RWPE1 (cell line): ENCODE measurements at regions not wholly inside any gene's neighbourhood (a gene's known extent, or its start where the extent isn't known, plus 50 kb on each side); places are given as distances from the start of the nearest gene placed in this dataset.

Experiments used
- CTCF ChIA-PET: fragments of 350-600 bp; sonication (Branson Sonifier 250); formaldehyde crosslinking; extraction: SDS; loops from one replicate; lab custom pipeline; 2021; lab: Yijun Ruan, JAX
- POLR2A ChIA-PET: fragments of 400-600 bp; formaldehyde crosslinking; extraction: SDS; loops from one replicate; lab custom pipeline; 2020; ENCODE audit warnings: antibody characterized with exemption; ENCODE audit not compliant: low non-redundant PET; lab: Yijun Ruan, JAX
- DNase-seq: peaks from one replicate; pipeline ENCODE4 v3.0.0; 2012; ENCODE audit warnings: low spot score
- H3K27ac ChIP-seq: fragments of 450-650 bp; 2 replicates; pipeline ENCODE4 v1.5.1; 2017
- CTCF ChIP-seq: fragments of 450-650 bp; conservative IDR thresholded peaks from 2 replicates; pipeline ENCODE4 v1.5.1; 2017; ENCODE audit warnings: low read depth, mild to moderate bottlenecking

GRCh38 chr6:140538926-140539325, 1164.5 kb upstream of the CITED2 start:
- H3K27ac ChIP-seq, result no peak overlapping the region
- ChIA-PET CTCF (interaction anchor here (0.6 kb wide), 1 partner anchor 34 kb away, joined by 3 read pairs; no protein-coding TSS in a partner anchor), POLR2A (no interaction called here)
- no peak for TF ChIP-seq CTCF
- no peak for DNase-seq

GRCh38 chr6:140537834-140538705, 1163.6 kb upstream of the CITED2 start:
- CTCF ChIA-PET, result interaction anchor here (0.6 kb wide), 3 partner anchors 33 to 1174 kb away, joined by 3 read pairs; no protein-coding TSS in a partner anchor
- no peak overlapping the region for H3K27ac ChIP-seq
- POLR2A ChIA-PET, result no interaction called here
- no peak for TF ChIP-seq CTCF
- DNase-seq, result peak; percentile 30

DNA sequence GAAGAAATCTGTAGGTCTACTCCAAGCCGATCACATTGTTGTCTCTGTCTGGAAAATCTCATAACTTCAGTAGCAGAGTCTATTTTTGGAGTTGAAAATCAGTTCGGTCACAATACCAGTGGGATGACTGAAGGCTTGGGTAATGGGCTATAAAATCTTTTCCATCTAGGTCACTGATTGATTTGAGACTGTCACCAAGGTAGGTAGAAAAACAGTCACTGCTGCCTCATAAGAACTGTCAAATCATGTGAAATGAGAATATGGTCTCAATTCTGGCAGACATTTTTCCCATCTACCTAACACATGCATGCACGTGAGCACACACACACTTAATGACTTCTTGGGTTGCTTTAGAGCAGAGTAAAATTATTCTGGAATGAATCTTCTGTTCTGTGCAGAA, 1162.8 kb upstream of the CITED2 start:
- DNase-seq, result no peak
- H3K27ac ChIP-seq, result no peak overlapping the region
- CTCF ChIA-PET, result no interaction called here
- POLR2A ChIA-PET, result no interaction called here
- TF ChIP-seq CTCF, result no peak

- ChIA-PET CTCF (no interaction called here), POLR2A (no interaction called here)
- no peak for TF ChIP-seq CTCF
- DNase-seq, result no peak
- no peak overlapping the region for H3K27ac ChIP-seq
Observed at GRCh38 chr6:140535511-140535910, 1161.1 kb upstream of the CITED2 start.

DNA sequence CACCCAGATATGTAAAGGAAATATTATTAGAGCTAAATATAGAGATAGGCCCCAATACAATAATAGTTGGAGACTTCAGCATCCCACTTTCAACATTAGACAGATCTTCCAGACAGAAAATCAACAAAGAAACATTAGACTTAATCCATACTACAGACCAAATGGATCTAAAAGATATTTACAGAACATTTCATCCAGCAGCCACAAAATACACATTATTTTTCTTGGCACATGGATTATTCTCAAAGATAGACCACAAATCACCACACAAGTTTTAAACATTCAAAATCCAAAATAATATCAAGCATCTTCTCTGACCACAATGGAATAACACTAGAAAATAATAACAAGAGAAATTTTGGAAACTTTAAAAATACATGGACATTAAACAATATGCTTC, 1159.1 kb upstream of the CITED2 start:
- no peak for DNase-seq
- no peak for TF ChIP-seq CTCF
- no peak overlapping the region for H3K27ac ChIP-seq
- ChIA-PET POLR2A (no interaction called here), CTCF (no interaction called here)

DNA sequence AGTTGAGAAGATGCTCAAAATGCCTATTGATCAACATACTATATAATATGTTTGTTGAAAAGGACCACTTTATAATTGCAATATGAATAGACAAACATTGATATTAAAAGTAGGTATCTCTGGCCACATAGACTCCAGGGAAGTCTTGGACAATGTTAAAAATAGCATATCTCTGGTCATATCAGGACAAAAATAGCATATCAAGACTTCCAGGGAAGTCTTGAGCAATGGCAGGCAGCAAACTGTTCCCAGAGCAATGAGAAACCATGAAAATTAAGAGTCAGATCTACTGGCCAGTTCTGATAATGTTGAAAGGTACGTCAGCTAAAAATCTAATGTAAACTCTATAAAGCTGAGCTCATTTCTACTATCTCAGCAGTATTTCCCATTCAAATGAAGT, 1130.3 kb upstream of the CITED2 start:
- CTCF ChIA-PET, result interaction anchor here (0.6 to 1.1 kb wide), 4 partner anchors 34 to 266 kb away, joined by 3 read pairs; no protein-coding TSS in a partner anchor
- no peak overlapping the region for H3K27ac ChIP-seq
- POLR2A ChIA-PET, result no interaction called here
- DNase-seq, result no peak
- TF ChIP-seq CTCF, result no peak
